ENCODE measurements at regions not wholly inside any gene's neighbourhood (a gene's known extent, or its start where the extent isn't known, plus 50 kb on each side); places are given as distances from the start of the nearest gene placed in this dataset.
"Not testable (repeated sequence)": the region's sequence is repeated elsewhere in the genome, so short reads cannot be mapped to it uniquely, and the experiment has no call there.

- no peak for DNase-seq
Measured at GRCh38 chr22:42217752-42218280, 52.6 kb downstream of the TCF20 start.

DNA sequence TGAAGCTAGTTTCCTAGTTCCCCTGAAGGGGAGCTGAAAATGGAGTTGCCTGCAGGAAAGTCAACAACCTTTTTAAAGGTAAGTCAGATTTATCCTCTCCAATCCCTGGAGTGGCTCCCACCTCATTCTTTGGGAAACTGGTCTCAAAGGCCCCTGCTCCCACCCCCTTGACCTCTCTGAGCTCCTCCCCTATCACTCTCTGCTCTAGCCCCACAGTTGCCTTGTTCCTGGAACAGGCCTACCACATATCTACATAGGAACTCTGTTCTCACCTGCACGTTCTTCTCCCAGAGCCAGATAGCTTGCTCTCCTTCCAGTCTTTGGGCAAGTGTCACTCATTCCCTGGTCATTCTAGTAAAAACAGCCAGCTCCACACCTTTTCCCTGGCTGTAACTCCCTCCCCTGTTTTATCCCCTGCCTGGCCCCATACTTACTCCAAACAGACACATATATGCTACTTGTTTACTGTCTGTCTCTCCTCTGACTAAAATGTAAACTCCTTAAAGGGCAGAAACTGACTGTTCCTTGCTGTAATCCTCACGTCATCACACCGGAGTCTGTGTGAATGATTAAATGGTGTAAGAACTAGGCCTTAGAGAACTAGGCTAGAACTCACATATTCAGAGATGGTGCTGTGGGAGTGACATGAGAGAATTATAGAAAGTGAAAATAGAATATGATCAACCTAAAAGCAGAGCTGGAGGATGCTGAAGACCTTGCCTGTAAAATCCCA is 53.3 kb downstream of the TCF20 start:
- DNase-seq, result no peak

DNA sequence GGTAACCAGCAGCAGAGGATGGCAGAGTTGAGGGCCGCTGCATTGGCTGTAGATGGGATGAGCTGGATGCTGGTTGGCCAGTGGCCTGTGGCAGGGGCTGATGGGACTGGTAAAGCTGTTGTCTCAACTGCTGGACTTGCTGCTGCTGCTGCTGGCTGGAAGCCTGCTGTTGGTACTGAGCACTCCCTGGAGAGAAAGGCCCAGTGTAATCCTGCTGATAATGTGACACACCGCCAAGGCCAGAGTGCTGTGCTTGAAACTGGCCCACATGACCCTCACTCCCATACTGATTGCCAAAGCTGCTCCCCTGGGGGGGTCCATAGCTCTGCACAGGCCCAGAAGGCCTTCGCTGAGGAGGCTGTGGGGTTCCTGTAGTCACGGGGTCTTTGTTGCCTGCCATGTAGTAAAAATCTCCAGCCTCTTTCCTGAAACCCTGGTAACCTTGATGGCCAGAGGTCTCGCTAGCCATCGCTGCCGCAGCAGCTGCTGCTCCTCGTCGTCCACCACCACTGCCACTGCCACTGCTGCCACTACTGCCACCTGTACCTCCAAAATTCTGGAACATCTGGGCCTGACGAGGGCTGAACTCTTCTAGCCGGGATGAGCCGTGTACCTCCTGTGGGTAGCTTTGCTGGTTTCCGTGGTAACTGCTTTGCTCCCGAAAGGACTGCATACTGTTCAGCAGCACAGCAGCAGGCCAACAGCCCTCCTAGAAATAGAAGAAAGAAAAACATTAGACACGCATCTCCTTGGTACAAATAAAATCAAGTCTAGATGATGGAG is 55.6 kb downstream of the TCF20 start:
- no peak for DNase-seq

- no peak for DNase-seq
Measured at GRCh38 chr22:42208362-42208761, 62.1 kb downstream of the TCF20 start.

DNA sequence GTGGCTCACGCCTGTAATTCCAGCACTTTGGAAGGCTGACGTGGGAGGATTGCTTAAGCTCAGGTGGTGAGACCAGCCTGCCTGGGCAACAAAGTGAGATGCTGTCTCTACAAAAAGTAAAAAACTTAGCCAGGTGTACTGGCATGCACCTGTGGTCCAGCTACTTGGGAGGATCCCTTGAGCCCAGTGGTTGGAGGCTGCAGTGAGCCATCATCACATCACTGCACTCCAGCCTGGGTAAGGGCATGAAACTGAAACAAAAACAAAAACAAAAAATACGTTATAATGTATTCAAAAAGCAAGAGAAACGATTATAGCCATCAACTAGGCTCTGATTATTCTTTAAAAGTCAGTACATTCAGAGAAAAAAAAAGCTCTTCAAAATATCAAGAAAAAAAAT is 62.5 kb downstream of the TCF20 start:
- no peak for DNase-seq

- DNase-seq, result no peak
Measured at GRCh38 chr22:42203609-42204008, 66.8 kb downstream of the TCF20 start.

DNA sequence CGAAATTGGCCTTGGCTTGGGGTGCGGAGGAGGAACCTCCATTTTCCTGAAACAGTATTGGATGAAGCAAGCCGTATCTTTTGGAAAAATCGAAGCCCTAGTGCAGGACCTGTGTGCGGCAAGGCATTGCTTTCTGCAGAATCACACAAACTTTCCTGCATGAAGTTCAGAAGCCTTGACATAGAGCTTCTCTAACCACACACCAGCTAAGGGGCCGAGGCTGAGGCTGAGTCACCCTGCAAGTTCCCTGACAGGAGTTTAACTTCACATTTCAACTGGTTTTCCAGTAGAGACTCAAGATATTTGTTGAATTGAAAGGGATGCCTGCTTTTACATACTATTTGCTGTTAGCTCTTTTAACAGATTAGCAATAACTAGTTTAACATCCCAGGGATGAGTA is 67.8 kb downstream of the TCF20 start:
- peak; percentile 67 to 78 (median 71) for DNase-seq

- DNase-seq, result peak in 2 of 3 donors; percentile 34 to 42
Measured at GRCh38 chr22:42202048-42202447, 68.4 kb downstream of the TCF20 start.

DNA sequence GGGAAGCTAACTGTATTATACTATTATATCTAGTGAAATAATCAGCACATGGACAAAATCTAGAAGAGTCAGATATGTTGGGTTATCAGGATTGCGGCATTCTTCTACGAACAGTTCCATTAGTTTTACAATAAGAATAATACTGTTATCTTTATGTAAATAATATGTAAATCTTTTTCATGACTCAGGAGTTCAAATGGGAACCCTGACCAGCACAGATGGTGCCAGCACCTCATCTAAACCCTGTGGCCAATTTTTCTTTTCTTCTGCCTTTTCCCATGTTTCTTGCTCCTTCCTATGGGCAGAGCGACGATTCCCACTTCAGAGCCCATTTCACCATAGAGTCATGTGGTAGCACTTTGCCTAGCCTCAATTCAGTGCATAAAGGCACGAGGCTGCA is 68.4 kb upstream of the CYP2D6 start:
- DNase-seq, result no peak

- no peak for DNase-seq
Measured at GRCh38 chr22:42198226-42198625, 67.6 kb upstream of the CYP2D6 start.

GRCh38 chr22:42196454-42196853 is 65.8 kb upstream of the CYP2D6 start:
- no peak for DNase-seq

- no peak for DNase-seq
Measured at GRCh38 chr22:42194953-42195352, 64.3 kb upstream of the CYP2D6 start.

- DNase-seq, result no peak
Measured at GRCh38 chr22:42194104-42194851, 63.7 kb upstream of the CYP2D6 start.

- DNase-seq, result no peak
Measured at GRCh38 chr22:42192547-42192946, 61.9 kb upstream of the CYP2D6 start.

- DNase-seq, result no peak
Measured at GRCh38 chr22:42190274-42190673, 59.7 kb upstream of the CYP2D6 start.

- no peak for DNase-seq
Measured at GRCh38 chr22:42189761-42190160, 59.2 kb upstream of the CYP2D6 start.

DNA sequence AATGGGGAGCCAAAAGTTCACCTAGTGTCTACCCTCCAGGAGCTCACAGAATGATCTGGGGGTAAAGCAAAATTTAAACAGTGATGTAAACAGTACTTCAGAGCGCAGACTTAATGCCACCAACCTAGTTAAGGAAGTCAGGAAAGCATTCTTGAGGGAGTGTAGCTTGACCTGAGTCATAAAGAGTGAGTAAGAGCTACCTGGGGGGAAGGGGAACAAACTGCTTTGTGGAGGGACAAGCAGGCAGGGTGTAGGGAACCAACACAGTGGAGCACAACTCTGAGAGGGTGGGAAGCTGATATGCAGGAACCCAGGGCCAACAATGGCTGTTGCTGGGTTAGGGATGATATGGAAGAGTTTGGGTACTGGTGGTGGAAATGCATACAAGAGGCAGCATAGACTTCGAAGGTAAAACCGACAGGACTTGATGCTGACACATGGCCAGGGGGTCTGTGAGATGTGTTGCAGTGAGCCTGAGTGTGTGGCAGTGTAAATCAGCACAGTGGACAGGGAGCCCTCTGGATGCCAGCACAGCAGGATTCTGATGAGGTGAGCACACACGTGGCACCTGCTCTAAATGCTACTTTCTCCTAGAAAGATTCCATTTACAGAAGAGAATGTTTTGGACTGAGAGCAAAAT is 58.3 kb upstream of the CYP2D6 start:
- peak in 1 of 3 donors; percentile 7 for DNase-seq

- DNase-seq, result no peak
Measured at GRCh38 chr22:42187646-42188045, 57.0 kb upstream of the CYP2D6 start.

DNA sequence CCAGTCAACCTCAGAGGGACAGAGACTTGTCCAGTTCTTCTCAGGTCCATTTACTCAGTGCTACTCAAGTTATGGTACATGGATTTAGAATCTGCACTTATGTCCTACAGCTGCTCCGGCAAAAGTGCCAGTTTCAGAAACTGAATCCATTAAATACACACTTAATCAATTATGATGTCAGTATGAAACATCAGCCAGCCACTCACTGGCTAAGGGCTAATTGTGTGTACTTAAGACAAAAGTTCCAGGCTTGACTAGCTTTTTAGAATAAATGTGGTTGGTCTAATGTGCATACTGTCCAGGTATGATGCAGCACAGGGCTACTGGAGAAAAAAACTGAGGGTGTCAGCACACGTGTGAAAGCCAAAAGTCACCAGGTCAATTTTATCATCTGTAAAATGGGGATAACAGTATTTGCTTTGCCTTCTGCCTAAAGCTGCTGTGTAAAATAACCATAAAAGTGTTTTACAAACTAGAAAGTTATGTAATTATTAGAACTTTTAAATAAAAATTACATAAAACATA is 55.4 kb upstream of the CYP2D6 start:
- DNase-seq, result no peak

DNA sequence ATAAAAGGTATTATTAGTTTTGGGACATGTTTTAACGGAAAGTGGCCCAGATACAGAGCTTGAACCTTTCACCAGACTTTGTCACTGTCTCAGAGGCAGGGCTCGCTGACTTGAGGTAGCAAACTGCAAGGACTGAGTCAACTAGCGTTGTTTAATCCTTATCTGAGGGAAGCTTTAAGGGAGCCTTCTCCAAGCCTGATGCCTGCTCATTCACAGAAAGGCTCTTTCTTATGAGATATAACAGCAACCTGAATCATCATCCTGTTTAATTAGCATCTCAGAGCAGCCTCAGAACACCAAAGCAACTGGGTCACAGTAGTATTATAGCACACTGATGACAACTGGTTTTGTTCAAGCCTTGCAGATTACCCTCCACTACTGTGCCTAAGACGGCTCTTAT is 54.2 kb upstream of the CYP2D6 start:
- no peak for DNase-seq

GRCh38 chr22:42183461-42184059 is 53.0 kb upstream of the CYP2D6 start:
- DNase-seq, result not testable (repeated sequence)

DNA sequence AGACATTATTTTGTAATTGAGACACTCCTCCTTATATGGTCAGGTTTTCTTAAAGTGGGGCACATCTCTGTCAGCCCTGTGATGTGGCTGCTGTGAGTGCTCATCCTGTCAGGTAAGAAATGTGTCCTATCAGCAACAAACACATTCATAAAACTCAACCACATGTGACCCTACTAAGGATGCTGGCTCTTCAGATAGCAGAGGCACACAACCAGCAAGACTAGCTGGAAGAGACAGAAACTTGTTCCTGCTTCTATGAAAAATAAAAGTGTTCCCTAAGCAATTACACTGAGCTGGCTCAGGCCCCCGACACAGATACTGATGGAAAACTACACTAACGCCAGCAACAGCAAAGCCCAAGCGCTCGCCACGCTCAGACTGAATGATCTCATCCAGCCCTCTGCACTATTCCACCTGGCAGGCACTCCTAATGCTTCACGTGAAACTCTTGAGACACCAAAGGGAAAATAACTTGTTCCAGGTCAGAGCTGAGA is 49.8 kb upstream of the CYP2D6 start:
- DNase-seq, result no peak

Data from suppressor macrophage treated with lipopolysaccharide for 1 hour (primary cell).